ENCODE measurements at regions not wholly inside any gene's neighbourhood (a gene's known extent, or its start where the extent isn't known, plus 50 kb on each side); places are given as distances from the start of the nearest gene placed in this dataset.
"Not testable (repeated sequence)": the region's sequence is repeated elsewhere in the genome, so short reads cannot be mapped to it uniquely, and the experiment has no call there.

- ATAC-seq (no peak), DNase-seq (no peak)
- Histone ChIP-seq H3K27me3 (no peaks in the 10 kb centered on the region), H3K4me1 (no peaks in the 10 kb centered on the region), H3K4me3 (no peak overlapping the region), H3K36me3 (no peaks in the 10 kb centered on the region), H3K9me3 (no peaks in the 10 kb centered on the region), H3K27ac (no peak overlapping the region)
- no peak for TF ChIP-seq CTCF (IDR thresholded peaks at IDR 0.05)
- intact Hi-C loops (cut with DNase I), result no loop called here
These were observed 226.3 kb downstream of the DLEU7 start for GRCh38 chr13:50617134-50617721.

DNA sequence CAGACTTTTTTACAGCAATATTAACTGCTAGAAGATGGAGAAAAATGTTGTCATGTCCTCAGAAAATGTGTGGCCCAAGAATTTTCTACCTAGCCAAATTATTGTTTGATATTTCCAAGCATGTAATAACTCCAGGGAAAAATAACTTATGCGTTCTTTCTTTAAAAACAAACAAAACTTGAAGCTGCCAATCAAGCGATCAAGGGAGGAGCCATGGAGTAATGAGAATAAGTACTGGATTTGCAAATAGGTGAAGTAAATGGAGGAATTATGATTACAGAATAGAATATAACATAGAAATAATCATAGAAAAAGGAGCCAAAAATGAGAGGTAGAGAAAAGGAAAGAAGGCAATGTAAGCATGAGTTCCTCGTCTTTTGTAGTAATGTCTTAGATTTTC lies 225.3 kb downstream of the DLEU7 start:
- Histone ChIP-seq H3K9me3 (no peaks in the 10 kb centered on the region), H3K4me3 (no peak overlapping the region), H3K27ac (no peak overlapping the region), H3K27me3 (no peaks in the 10 kb centered on the region), H3K36me3 (no peaks in the 10 kb centered on the region), H3K4me1 (no peaks in the 10 kb centered on the region)
- no peak for ATAC-seq
- TF ChIP-seq CTCF (IDR thresholded peaks at IDR 0.05), result no peak
- DNase-seq, result no peak
- intact Hi-C loops (cut with DNase I), result no loop called here

DNA sequence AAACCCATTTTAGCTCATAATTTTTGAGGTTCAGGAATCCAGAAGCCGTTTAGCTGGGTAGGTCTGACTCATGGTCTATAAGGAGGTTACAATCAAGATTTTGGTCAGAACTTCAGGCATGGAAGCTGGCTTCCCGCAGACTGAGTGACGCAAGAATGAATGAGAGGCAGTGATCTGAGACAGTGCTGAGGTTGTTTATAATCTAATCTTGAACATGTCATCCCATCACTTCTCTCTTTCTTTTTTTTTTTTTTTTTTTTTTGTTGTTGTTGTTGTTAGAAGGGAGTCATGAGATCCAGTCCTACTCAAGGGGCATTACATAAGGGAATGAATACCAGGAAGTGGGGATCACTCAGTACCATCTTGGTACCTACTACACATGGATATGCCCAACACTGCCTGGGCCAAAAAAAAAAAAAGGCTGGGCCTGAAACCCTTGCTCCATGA lies 217.4 kb downstream of the DLEU7 start:
- Histone ChIP-seq H3K4me1 (peaks cover 5% of the 10 kb centered on the region), H3K27ac (no peak overlapping the region), H3K27me3 (no peaks in the 10 kb centered on the region), H3K36me3 (no peaks in the 10 kb centered on the region), H3K9me3 (no peaks in the 10 kb centered on the region), H3K4me3 (no peak overlapping the region)
- DNase-seq (no peak), ATAC-seq (peak; percentile 73)
- intact Hi-C loops (cut with DNase I), result no loop called here
- TF ChIP-seq CTCF (IDR thresholded peaks at IDR 0.05), result no peak

DNA sequence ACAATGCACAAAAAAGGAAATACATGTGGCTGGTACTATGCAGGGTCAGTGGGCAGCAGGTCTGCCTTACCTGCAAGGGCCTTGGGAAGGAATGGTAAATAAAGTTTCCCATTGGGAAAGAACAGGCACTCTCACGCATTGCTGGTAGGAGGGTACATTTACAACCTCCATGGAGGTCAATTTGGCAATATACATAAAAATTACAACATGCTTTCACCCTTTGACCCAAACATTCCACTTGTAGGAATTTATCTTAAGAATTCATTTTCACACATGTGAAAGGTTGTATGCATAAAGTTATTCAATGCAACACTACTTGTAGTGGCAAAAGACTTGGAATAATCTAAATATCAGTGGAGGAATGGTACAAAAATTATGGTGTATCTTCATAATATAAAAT lies 216.4 kb downstream of the DLEU7 start:
- TF ChIP-seq CTCF (IDR thresholded peaks at IDR 0.05), result no peak
- H3K36me3 ChIP-seq, result no peaks in the 10 kb centered on the region
- H3K9me3 ChIP-seq, result no peaks in the 10 kb centered on the region
- no peak for DNase-seq
- no peak overlapping the region for H3K4me3 ChIP-seq
- no peaks in the 10 kb centered on the region for H3K27me3 ChIP-seq
- H3K27ac ChIP-seq, result no peak overlapping the region
- no peak for ATAC-seq
- intact Hi-C loops (cut with DNase I), result no loop called here
- H3K4me1 ChIP-seq, result peaks cover 5% of the 10 kb centered on the region

DNA sequence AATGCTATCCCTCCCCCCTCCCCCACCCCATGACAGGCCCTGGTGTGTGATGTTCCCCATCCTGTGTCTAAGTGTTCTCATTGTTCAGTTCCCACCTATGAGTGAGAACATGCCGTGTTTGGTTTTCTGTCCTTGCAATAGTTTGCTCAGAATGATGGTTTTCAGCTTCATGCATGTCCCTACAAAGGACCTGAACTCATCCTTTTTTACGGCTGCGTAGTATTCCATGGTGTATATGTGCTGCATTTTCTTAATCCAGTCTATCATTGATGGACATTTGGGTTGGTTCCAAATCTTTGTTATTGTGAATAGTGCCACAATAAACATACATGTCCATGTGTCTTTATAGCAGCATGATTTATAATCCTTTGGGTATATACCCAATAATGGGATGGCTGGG lies 215.0 kb downstream of the DLEU7 start:
- not testable (repeated sequence) for DNase-seq

GRCh38 chr13:50629497-50629896 lies 214.0 kb downstream of the DLEU7 start:
- H3K9me3 ChIP-seq, result no peaks in the 10 kb centered on the region
- intact Hi-C loops (cut with DNase I), result no loop called here
- DNase-seq, result no peak
- no peaks in the 10 kb centered on the region for H3K27me3 ChIP-seq
- H3K4me3 ChIP-seq, result no peak overlapping the region
- H3K4me1 ChIP-seq, result peaks cover 5% of the 10 kb centered on the region
- H3K27ac ChIP-seq, result no peak overlapping the region
- no peak for TF ChIP-seq CTCF (IDR thresholded peaks at IDR 0.05)
- H3K36me3 ChIP-seq, result no peaks in the 10 kb centered on the region
- ATAC-seq, result no peak

More for the DNA sequence above, 215.0 kb downstream of the DLEU7 start:
- H3K36me3 ChIP-seq; H3K27ac ChIP-seq; H3K9me3 ChIP-seq; ATAC-seq; H3K4me1 ChIP-seq; intact Hi-C loops (cut with DNase I); H3K4me3 ChIP-seq; H3K27me3 ChIP-seq: not testable (repeated sequence)
